ENCODE measurements at regions not wholly inside any gene's neighbourhood (a gene's known extent, or its start where the extent isn't known, plus 50 kb on each side); places are given as distances from the start of the nearest gene placed in this dataset.
"Not testable (repeated sequence)": the region's sequence is repeated elsewhere in the genome, so short reads cannot be mapped to it uniquely, and the experiment has no call there.

DNA sequence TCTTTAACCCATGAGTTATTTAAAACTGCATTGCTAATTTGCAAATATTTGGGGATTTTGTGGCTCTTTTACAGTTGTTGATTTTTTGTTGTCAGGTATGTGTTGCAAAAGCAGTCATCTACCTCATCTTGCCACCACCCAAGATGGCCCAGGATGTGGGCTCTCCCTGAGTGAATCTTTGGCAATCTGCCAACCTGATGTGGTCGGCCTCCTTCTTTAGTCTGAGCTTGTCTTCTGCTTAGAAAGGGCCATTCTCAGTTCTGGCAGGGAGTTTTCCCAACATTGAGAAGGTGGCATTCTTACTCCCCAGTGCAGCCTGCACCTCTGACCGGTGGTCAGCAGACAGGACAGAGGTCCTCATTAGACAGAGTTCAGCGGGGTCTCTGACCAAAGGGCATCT is 957.2 kb downstream of the TUBA3C start:
- H3K4me3 Mint-ChIP-seq; DNase-seq (ENCODE audit: low spot score in 2 of 2); H3K9me3 Mint-ChIP-seq; H3K27ac Mint-ChIP-seq; H3K36me3 Mint-ChIP-seq; H3K4me1 Mint-ChIP-seq; ATAC-seq: not testable (repeated sequence)

DNA sequence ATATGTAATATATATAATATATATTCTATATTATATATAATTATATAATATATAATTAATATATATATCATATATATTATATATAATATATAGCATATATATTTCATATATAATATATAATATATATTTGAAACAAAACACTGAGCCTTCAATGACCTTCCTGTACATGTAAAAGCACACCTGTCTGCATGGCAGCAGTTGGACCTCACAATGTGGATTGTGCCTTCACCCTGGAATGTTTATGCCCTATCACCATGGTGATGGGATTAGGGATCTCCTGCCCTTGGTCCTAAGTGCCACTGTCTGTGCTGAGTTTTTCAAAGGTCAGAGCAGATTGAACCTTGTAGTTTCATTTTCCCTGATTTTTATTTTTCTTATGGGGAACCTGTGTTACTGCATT is 966.9 kb downstream of the TUBA3C start:
- H3K27ac Mint-ChIP-seq; H3K4me1 Mint-ChIP-seq; DNase-seq (ENCODE audit: low spot score in 2 of 2); H3K4me3 Mint-ChIP-seq; H3K9me3 Mint-ChIP-seq; H3K36me3 Mint-ChIP-seq: not testable (repeated sequence)
- peak; percentile 45 for ATAC-seq

DNA sequence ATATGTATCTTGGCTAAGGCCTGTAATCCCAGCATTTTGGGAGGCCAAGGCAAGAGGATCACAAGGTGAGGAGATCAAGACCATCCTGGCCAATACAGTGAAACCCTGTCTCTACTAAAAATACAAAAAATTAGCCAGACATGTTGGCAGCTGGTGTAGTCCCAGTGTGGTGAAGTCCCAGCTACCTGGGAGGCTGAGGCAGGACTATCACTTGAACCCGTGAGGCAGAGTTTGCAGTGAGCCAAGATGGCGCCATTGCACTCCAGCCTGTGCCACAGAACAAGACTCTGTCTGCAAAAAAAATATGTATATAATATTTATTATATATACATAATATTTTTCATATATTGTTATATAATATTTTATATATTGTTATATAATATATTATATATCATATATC is 968.1 kb downstream of the TUBA3C start:
- not testable (repeated sequence) for H3K36me3 Mint-ChIP-seq; ATAC-seq; H3K4me1 Mint-ChIP-seq; H3K9me3 Mint-ChIP-seq; H3K27ac Mint-ChIP-seq; DNase-seq (ENCODE audit: low spot score in 2 of 2); H3K4me3 Mint-ChIP-seq

DNA sequence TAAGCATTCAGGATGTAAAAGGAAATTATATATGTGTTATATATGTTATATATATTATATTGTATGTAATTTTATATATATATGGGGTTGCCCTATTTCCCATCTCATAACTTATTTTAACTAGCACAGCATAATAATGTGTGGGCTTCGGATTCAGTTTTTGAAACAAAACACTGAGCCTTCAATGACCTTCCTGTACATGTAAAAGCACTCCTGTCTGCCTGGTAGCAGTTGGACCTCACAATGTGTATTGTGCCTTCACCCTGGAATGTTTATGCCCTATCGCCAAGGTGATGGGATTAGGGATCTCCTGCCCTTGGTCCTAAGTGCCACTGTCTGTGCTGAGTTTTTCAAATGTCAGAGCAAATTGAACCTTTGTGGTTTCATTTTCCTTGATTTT is 968.8 kb downstream of the TUBA3C start:
- H3K36me3 Mint-ChIP-seq = no peaks in the 10 kb centered on the region
- H3K27ac Mint-ChIP-seq = no peak overlapping the region
- H3K4me3 Mint-ChIP-seq = no peak overlapping the region
- ATAC-seq = peak; percentile 59
- peaks cover 7% of the 10 kb centered on the region for H3K9me3 Mint-ChIP-seq
- H3K4me1 Mint-ChIP-seq = no peaks in the 10 kb centered on the region
- DNase-seq (ENCODE audit: low spot score in 2 of 2) = peak; percentile 5 to 67

DNA sequence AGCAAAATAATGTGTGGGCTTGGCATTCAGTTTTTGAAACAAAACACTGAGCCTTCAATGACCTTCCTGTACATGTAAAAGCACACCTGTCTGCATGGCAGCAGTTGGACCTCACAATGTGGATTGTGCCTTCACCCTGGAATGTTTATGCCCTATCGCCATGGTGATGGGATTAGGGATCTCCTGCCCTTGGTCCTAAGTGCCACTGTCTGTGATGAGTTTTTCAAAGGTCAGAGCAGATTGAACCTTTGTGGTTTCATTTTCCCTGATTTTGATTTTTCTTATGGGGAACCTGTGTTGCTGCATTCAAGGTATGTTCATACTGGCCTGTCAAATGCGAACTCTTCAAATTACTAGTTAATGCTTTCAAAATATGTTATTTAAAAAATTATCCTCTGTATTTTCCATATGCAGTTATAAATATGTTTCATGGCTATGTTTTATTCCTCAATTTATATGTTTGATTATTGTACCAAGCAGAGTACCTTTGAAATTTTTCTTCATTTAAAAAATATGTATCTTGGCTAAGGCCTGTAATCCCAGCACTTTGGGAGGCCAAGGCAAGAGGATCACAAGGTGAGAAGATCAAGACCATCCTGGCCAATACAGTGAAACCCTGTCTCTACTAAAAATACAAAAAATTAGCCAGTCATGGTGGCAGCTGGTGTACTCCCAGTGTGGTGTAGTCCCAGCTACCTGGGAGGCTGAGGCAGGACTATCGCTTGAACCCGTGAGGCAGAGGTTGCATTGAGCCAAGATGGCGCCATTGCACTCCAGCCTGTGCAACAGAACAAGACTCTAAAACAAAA is 969.7 kb downstream of the TUBA3C start:
- H3K9me3 Mint-ChIP-seq; DNase-seq (ENCODE audit: low spot score in 2 of 2); H3K4me3 Mint-ChIP-seq; H3K36me3 Mint-ChIP-seq; H3K4me1 Mint-ChIP-seq; H3K27ac Mint-ChIP-seq: not testable (repeated sequence)
- ATAC-seq = peak; percentile 88

DNA sequence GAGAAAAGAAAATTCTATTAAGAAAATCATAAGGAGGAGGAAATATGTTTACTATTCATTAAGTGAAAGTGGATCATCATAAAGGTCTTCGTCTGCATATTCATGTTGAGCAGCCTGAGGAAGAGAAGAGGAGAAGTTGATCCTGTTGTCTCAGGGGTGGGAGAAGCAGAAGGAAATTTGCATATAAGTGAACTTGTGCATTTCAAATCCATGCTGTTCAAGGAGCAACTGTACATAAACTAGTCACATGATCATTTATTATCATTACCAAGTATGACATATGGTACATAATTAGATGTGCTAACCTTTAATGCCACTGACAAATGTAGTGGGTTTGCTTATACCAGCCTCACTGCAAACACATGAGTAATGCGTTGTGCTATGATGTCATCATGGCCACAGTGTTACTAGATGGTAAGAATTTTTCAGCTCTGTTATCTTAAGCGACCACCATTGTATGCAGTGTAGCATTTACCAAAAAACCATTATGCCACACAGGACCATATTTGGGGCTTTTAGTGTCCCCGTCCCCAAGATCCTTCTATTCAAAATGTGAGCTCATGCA is 976.9 kb downstream of the TUBA3C start:
- not testable (repeated sequence) for H3K27ac Mint-ChIP-seq; H3K4me1 Mint-ChIP-seq; H3K4me3 Mint-ChIP-seq; H3K36me3 Mint-ChIP-seq; H3K9me3 Mint-ChIP-seq; DNase-seq (ENCODE audit: low spot score in 2 of 2)
- peak; percentile 58 for ATAC-seq

DNA sequence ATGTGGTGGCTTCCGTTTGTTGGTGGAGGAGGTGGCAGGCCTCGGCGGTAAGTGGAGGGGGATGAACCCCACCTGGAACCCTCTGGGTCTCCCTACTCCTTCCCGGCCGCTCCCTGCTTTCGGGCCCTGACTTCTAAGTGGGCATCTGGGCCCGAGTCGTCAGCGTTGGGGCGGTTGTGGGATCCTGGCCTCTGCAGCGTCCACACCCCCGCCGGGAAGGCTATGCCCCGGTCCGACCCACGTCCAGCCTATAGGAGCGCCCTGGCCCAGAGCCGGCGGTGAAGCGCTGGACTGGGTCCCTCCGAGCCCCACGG is 986.3 kb downstream of the TUBA3C start:
- not testable (repeated sequence) for H3K4me1 Mint-ChIP-seq; H3K27ac Mint-ChIP-seq; DNase-seq (ENCODE audit: low spot score in 2 of 2); H3K4me3 Mint-ChIP-seq; H3K36me3 Mint-ChIP-seq; H3K9me3 Mint-ChIP-seq
- peak; percentile 32 for ATAC-seq

DNA sequence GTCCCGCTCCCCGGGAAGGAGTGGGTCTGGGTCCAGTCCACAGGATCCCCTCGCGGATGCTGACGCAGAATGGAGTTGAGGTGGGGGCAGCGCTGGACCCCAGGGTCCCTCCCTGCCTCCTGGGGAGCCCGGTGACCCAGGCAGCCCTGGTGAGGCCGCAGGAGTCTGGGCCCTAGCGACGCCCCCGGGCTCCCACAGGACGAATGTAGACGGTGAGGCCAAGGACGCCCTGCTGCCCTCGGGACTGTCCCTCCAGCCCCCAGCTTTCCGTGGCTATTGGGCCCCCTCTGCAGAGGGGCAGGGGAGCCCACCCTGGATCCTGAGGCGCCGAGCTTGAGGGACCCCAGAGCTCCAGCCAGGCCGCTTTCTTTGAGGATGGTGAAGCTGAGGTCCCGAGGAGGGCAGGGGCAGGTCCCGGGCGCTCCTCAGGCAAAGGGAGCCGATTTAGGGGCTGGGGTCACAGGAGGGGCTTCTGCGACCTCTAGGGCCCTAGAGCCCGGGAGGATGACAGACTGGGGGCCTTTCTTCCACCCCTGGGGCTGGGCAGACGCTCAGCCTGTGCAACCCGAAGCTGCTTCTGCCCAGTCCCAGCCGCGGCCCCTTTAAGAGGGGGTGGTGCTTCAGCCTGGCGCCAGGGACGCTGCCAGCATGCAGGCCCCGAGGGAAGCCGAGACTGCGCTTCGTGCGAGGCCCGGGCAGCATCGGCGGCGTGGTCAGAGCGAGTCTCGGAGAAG is 986.8 kb downstream of the TUBA3C start:
- H3K36me3 Mint-ChIP-seq; H3K27ac Mint-ChIP-seq; H3K9me3 Mint-ChIP-seq; DNase-seq (ENCODE audit: low spot score in 2 of 2); H3K4me1 Mint-ChIP-seq; H3K4me3 Mint-ChIP-seq: not testable (repeated sequence)
- ATAC-seq = peak; percentile 50

DNA sequence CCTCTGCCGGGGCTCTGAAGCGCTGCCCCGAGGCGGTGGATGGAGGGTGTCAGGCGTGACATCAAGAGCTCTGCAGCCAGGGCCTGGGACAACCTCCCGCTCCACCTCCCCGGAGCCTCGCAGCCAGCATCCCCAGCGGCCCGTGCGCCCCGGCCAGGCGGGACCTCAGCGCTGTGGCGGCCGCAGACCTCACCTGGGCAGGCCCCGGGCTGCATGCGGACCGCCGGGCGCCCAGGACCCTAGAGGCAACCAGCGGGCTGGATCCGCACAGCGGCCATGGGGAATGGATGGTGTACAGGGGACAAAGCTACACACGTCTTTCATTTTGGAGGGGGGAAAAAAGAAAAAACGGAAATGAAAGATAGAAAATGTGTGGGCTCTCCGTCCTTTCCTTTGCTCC is 987.5 kb downstream of the TUBA3C start:
- not testable (repeated sequence) for DNase-seq (ENCODE audit: low spot score in 2 of 2); H3K9me3 Mint-ChIP-seq; H3K4me3 Mint-ChIP-seq; H3K36me3 Mint-ChIP-seq; H3K4me1 Mint-ChIP-seq; H3K27ac Mint-ChIP-seq
- ATAC-seq = peak; percentile 39

Data from stimulated activated effector memory CD8-positive, alpha-beta T cell treated with anti-CD3 and anti-CD28 coated beads, Interleukin-12 subunit alpha, Interleukin-12 subunit beta, amount 100 ng/mL, for 72 hours (primary cell).